PC-3 (cell line): ENCODE measurements at regions not wholly inside any gene's neighbourhood (a gene's known extent, or its start where the extent isn't known, plus 50 kb on each side); places are given as distances from the start of the nearest gene placed in this dataset.

Experiments
- ATAC-seq: fragments of 200-7000 bp; cut with Tn5 transposase; 2 replicates; pipeline ENCODE4 v1.9.1; 2020; ENCODE audit warnings: mild to moderate bottlenecking, moderate library complexity
- BruUV-seq: library from RNA; stranded (reverse); fragments of 400-500 nt; replicated peaks from 2 replicates; lab custom pipeline; 2021; lab: Mats Ljungman, UMichigan
- CTCF ChIA-PET: fragments of 300-600 bp; sonication (Branson Sonifier 250); formaldehyde crosslinking; loops from one replicate; lab custom pipeline; 2022; ENCODE audit warnings: antibody characterized with exemption; lab: Charles Lee
- POLR2A ChIA-PET: fragments of 300-600 bp; sonication (Branson Sonifier 250); formaldehyde crosslinking; loops from one replicate; lab custom pipeline; 2022; ENCODE audit warnings: antibody characterized with exemption; ENCODE audit not compliant: unreplicated experiment; lab: Charles Lee
- DNase-seq: peaks from one replicate; pipeline ENCODE4 v3.0.0-alpha.2; 2015
- H2AFZ ChIP-seq: fragments of 300-600 bp; sonication (generic); 2 replicates; pipeline ENCODE4 v1.6.0; 2016; ENCODE audit warnings: antibody characterized with exemption, low read length
- H3F3A ChIP-seq: fragments of 300-600 bp; sonication (generic); one replicate; pipeline ENCODE4 v1.6.0; 2017; ENCODE audit warnings: antibody characterized with exemption, low read length, control low read depth, mild to moderate bottlenecking; ENCODE audit not compliant: unreplicated experiment
- H3K27ac ChIP-seq: fragments of 300-600 bp; sonication (generic); 2 replicates; pipeline ENCODE4 v1.5.1; 2016; ENCODE audit warnings: mild to moderate bottlenecking, low read length
- H3K27me3 ChIP-seq: fragments of 300-600 bp; sonication (generic); 2 replicates; pipeline ENCODE4 v1.6.1; 2016; ENCODE audit warnings: low read length, mixed read lengths
- H3K36me3 ChIP-seq: fragments of 300-600 bp; sonication (generic); 2 replicates; pipeline ENCODE4 v1.6.1; 2016; ENCODE audit warnings: low read depth, mixed run types, low read length, mixed read lengths
- H3K4me1 ChIP-seq: fragments of 300-600 bp; sonication (generic); 2 replicates; pipeline ENCODE4 v1.5.1; 2016; ENCODE audit warnings: low read length; ENCODE audit not compliant: insufficient read depth
- H3K4me2 ChIP-seq: fragments of 300-600 bp; sonication (generic); 2 replicates; pipeline ENCODE4 v1.6.0; 2016; ENCODE audit warnings: low read length
- H3K4me3 ChIP-seq: fragments of 300-600 bp; sonication (generic); 2 replicates; pipeline ENCODE4 v1.5.1; 2016; ENCODE audit warnings: mild to moderate bottlenecking, low read length, mixed read lengths
- H3K79me2 ChIP-seq: fragments of 300-600 bp; sonication (generic); 2 replicates; pipeline ENCODE4 v1.6.1; 2017; ENCODE audit warnings: low read length, mixed read lengths
- H3K9ac ChIP-seq: fragments of 300-600 bp; sonication (generic); 2 replicates; pipeline ENCODE4 v1.6.0; 2016; ENCODE audit warnings: mild to moderate bottlenecking, low read length
- H3K9me2 ChIP-seq: fragments of 300-600 bp; sonication (generic); replicated peaks from 2 replicates; pipeline ENCODE4 v1.6.1; 2016; ENCODE audit warnings: mixed run types, low read length, mixed read lengths
- H3K9me3 ChIP-seq: fragments of 300-600 bp; sonication (generic); 2 replicates; pipeline ENCODE4 v1.6.1; 2016; ENCODE audit warnings: low read length, mixed read lengths
- H4K20me1 ChIP-seq: fragments of 300-600 bp; sonication (generic); 2 replicates; pipeline ENCODE4 v1.6.1; 2016; ENCODE audit warnings: low read length, mixed read lengths
- EZH2phosphoT487 ChIP-seq: fragments of 300-600 bp; sonication (generic); IDR thresholded peaks from 2 replicates; pipeline ENCODE4 v1.6.1; 2018; ENCODE audit warnings: mild to moderate bottlenecking, antibody characterized with exemption, low read length, borderline replicate concordance
- intact Hi-C: fragments of 100-400 bp; cut with micrococcal nuclease; formaldehyde crosslinking; loops from 2 replicates; pipeline ENCODE4 v1.9.0; 2023
- TF ChIP-seq, protein P1 (sequence below): fragments of 300-600 bp; sonication (generic); conservative IDR thresholded peaks from 2 replicates; pipeline ENCODE4 v1.5.1; 2017; ENCODE audit warnings: antibody characterized with exemption, low read depth, mild to moderate bottlenecking, low read length

DNA sequence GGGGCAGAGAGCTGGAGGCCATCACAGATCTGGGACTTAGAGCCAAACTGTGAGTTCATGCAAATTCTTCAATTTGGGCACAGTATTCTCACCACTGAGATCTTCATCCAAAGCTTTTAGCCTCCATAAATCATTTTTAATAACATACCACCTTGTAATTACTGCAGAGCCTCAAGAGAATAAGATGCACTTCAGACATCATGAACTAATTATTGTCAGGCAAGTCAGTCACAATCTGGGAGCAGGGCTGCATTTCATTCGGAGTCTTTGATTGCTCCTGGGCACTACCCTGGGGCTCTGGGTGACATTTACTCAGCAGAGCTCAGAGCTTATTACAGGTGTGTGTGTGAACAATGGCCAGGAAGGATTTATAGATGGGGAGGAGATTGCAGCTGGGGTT, 623.7 kb downstream of the PTPRU start:
- DNase-seq = no peak
- no TSS peak for BruUV-seq
- TF ChIP-seq, protein P1, sequence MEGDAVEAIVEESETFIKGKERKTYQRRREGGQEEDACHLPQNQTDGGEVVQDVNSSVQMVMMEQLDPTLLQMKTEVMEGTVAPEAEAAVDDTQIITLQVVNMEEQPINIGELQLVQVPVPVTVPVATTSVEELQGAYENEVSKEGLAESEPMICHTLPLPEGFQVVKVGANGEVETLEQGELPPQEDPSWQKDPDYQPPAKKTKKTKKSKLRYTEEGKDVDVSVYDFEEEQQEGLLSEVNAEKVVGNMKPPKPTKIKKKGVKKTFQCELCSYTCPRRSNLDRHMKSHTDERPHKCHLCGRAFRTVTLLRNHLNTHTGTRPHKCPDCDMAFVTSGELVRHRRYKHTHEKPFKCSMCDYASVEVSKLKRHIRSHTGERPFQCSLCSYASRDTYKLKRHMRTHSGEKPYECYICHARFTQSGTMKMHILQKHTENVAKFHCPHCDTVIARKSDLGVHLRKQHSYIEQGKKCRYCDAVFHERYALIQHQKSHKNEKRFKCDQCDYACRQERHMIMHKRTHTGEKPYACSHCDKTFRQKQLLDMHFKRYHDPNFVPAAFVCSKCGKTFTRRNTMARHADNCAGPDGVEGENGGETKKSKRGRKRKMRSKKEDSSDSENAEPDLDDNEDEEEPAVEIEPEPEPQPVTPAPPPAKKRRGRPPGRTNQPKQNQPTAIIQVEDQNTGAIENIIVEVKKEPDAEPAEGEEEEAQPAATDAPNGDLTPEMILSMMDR = no peak
- no peak for TF ChIP-seq EZH2phosphoT487

DNA sequence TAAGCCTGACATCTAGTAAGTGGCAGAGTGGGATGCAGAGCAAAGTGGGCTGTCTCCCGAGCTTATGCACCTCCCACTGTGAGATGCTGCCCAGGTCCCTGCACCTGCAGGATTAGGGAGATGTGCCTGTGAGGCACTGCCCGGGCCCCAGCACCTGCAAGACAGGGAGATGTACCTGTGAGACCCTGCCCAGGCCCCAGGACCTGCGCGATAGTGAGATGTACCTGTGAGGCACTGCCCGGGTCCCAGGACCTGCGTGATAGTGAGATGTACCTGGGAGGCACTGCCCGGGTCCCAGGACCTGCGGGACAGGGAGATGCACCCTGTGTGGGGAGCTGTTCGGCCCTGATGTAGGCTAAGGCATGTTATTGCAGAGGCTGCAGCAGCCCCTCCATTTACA, 622.8 kb downstream of the PTPRU start:
- ChIA-PET CTCF (no interaction called here), POLR2A (no interaction called here)
- no peak for TF ChIP-seq EZH2phosphoT487
- TF ChIP-seq, protein P1 = no peak
- Histone ChIP-seq H3K9me2 (no peaks in the 10 kb centered on the region), H3K79me2 (no peaks in the 10 kb centered on the region), H3K9ac (no peak overlapping the region), H3K27ac (no peak overlapping the region), H2AFZ (no peak overlapping the region), H4K20me1 (no peaks in the 10 kb centered on the region), H3K4me1 (no peaks in the 10 kb centered on the region), H3F3A (no peaks in the 10 kb centered on the region), H3K9me3 (no peaks in the 10 kb centered on the region), H3K36me3 (no peaks in the 10 kb centered on the region), H3K4me3 (no peak overlapping the region), H3K4me2 (no peak overlapping the region), H3K27me3 (peaks cover 10% of the 10 kb centered on the region)
- ATAC-seq = no peak
- BruUV-seq = no TSS peak
- no peak for DNase-seq
- intact Hi-C loops = no loop called here

More for the DNA sequence above, 623.7 kb downstream of the PTPRU start:
- Histone ChIP-seq H3K9ac (no peak overlapping the region), H3F3A (no peaks in the 10 kb centered on the region), H3K4me3 (no peak overlapping the region), H3K4me1 (no peaks in the 10 kb centered on the region), H3K9me2 (no peaks in the 10 kb centered on the region), H3K27me3 (peaks cover 5% of the 10 kb centered on the region), H3K9me3 (no peaks in the 10 kb centered on the region), H4K20me1 (no peaks in the 10 kb centered on the region), H2AFZ (no peak overlapping the region), H3K79me2 (no peaks in the 10 kb centered on the region), H3K36me3 (no peaks in the 10 kb centered on the region), H3K4me2 (no peak overlapping the region), H3K27ac (no peak overlapping the region)
- CTCF ChIA-PET = no interaction called here
- POLR2A ChIA-PET = no interaction called here
- intact Hi-C loops = no loop called here
- ATAC-seq = no peak

DNA sequence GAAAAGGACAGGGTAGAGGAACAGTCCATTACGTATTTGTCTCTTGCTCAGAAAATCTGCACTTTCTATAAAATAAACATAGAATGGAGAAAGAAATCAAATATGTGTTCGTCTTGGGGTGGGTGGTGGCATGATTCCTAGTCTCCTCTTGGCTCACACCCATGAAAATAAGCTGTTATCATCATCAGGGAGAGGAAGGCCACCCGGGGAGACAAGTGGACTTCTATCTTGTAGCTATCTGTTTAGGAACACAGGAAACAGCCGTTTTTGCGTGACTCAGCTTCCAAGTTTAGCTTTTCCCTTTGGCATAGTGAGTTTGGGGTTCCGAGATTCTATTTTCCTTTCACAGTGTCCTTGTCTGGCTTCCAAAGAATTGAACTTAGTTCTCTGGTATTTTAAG, 622.3 kb downstream of the PTPRU start:
- ChIA-PET CTCF (no interaction called here), POLR2A (no interaction called here)
- TF ChIP-seq EZH2phosphoT487 = no peak
- Histone ChIP-seq H4K20me1 (no peaks in the 10 kb centered on the region), H3K27me3 (peaks cover 10% of the 10 kb centered on the region), H3K4me2 (no peak overlapping the region), H3K9me2 (no peaks in the 10 kb centered on the region), H2AFZ (no peak overlapping the region), H3F3A (no peaks in the 10 kb centered on the region), H3K4me1 (no peaks in the 10 kb centered on the region), H3K36me3 (no peaks in the 10 kb centered on the region), H3K9ac (no peak overlapping the region), H3K9me3 (no peaks in the 10 kb centered on the region), H3K4me3 (no peak overlapping the region), H3K27ac (no peak overlapping the region), H3K79me2 (no peaks in the 10 kb centered on the region)
- ATAC-seq (no peak), DNase-seq (no peak)
- intact Hi-C loops = no loop called here
- BruUV-seq = no TSS peak
